SK-N-MC (cell line): ENCODE measurements at regions not wholly inside any gene's neighbourhood (a gene's known extent, or its start where the extent isn't known, plus 50 kb on each side); places are given as distances from the start of the nearest gene placed in this dataset.

Experiments used
- EZH2 ChIP-seq: fragments of 200-600 bp; sonication (generic); IDR thresholded peaks from one replicate; pipeline ENCODE4 v1.6.1; 2017; ENCODE audit warnings: antibody characterized with exemption
- FOXP2 ChIP-seq: optimal IDR thresholded peaks from 2 replicates; pipeline ENCODE3; 2011; ENCODE audit warnings: mild to moderate bottlenecking, moderate library complexity; ENCODE audit not compliant: insufficient read depth; ENCODE audit errors: extremely low read length, control extremely low read depth
- POLR2AphosphoS5 ChIP-seq: IDR thresholded peaks from 2 replicates; pipeline ENCODE4 v1.6.1; 2012; ENCODE audit warnings: mild to moderate bottlenecking, low read depth, low read length, borderline replicate concordance

- no peak for TF ChIP-seq POLR2AphosphoS5
- no peak for TF ChIP-seq EZH2
- TF ChIP-seq FOXP2 = no peak
Observed at GRCh38 chr6:134502614-134503549, 185.0 kb upstream of the SGK1 start.
